DMS153 (cell line): ENCODE measurements at regions not wholly inside any gene's neighbourhood (a gene's known extent, or its start where the extent isn't known, plus 50 kb on each side); places are given as distances from the start of the nearest gene placed in this dataset.
A peak's percentile ranks its signal among the peaks of the same experiment; 100 is the strongest.
"Not testable (repeated sequence)": the region's sequence is repeated elsewhere in the genome, so short reads cannot be mapped to it uniquely, and the experiment has no call there.

Experiments used
- DNase-seq: peaks from one replicate; lab custom pipeline; 2025; lab: John Stamatoyannopoulos, UW

DNA sequence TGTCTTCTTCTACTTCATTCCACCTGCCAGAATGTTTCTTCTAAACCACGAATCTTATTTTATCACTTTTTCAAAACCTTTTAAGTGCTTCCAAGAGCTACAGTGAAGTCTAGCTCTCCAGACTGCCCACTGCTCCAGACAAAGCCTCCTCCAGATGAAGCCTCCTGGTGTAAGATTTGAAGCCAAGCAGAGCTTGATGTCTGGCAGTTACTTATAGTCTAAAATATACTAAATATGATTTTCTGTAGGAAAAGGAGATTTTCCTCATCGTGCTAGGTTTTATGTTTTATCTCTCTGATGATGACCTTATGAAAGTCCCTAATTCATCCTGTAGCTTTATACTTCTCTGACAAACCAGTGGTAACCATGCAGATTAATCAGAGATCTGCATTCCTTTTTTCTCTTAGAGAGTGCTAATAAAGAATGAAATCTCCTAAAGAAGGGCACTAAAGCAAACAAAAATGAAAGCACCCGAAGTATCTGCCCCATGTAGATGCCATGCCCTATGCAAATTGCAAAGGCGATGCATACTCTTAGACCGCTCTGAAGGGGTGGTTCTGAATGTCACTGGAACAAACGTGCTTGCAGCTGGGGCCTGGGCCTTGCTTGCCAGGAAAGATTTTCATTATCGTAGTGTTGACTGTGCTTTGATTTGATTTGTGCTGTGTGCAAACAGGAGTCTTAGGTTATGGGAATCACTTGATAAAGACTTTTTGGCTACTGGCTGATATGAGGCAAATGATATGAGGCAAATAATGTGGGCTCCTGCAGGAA is 314.2 kb downstream of the PID1 start:
- no peak for DNase-seq

GRCh38 chr2:228949831-228950230 is 321.3 kb downstream of the PID1 start:
- no peak for DNase-seq

GRCh38 chr2:228945710-228946109 is 325.4 kb downstream of the PID1 start:
- no peak for DNase-seq

DNA sequence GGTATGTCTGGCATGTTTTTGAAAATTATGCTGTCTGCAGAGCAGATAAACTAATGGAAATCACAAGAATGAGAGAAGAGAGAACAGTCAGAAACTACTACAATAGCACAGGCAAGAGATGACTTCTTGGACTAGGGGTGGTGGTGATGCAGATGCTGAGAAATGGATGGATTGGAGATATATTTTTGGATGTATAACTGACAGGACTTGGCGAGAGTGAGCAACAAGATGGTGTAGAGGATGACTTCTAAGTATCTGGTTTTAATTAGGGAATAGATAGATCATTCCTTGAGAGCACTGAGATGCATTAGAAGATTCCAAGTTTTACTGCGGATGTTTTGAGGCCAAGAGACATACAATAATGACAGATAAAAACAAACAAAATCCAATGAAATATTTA is 328.2 kb downstream of the PID1 start:
- no peak for DNase-seq

DNA sequence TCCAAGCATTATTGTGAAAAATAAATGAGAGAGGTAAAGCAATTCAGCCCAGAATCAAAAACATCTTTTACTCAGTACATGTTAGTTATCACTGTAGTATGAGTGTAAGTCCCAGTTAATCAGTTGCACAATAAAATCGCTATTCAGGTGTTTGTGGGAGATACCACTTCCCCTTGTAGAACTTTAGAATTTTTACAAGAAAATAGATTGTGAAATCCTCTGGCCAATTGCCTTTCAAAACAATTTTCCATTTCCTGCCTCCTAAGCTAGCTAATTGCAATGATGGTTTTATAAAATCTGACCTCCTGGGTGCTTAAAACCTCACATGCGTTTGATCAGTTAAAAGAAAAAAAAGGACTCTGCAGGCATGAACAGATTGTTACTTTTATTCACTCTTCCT is 332.5 kb downstream of the PID1 start:
- DNase-seq = no peak

GRCh38 chr2:228927028-228928010 is 343.8 kb downstream of the PID1 start:
- peak; percentile 27 for DNase-seq

- DNase-seq = no peak
These were observed 351.3 kb downstream of the PID1 start for GRCh38 chr2:228919808-228920207.

DNA sequence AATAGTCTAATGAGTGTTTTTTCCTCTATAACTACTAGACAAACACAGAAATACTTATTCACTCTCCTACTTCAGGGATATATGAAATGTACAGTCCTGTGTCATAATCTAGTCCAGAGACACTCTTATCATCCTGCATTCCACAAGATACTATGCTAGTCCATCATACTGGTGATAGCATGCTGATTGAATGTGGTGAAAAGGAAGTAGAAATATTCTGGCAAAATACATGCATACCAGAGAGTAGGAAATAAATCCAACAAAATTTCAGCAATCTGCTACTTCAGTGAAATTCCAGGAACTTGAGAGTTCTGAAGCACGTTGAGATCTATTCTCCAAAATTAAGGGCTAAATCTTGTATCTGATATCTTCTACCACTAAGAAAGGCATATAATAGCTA is 353.9 kb downstream of the PID1 start:
- no peak for DNase-seq

DNA sequence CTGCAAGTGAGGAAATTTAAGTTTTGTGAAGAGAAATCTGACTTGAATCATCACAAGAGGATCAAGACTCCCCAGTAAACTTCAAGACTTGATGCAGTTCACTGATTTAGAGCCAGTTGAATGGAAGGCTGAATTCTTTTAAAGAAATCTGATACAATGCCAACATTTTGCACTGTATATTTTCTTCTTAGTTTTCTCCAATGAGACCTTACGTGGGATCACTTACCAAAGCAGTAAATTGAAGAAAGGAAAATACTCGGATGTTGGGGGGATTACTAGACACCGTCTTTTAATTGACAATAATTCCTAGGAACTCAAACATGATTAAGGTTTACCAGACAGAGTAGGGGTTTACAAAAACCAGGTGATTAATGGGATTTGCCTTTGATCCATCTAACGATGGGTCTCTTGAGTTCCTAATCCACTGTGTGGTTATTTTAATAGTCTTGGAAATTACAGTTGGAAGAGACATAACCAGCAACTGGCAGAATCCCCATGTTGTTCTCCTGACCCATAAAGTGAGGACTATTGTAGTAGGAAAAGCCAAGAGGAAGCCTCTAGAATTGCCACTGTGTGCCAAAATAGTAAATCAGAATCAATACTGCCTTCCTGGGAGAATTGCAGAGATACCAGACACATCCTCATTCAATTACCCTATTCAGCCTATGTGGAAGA is 354.5 kb downstream of the PID1 start:
- DNase-seq = no peak

GRCh38 chr2:228913176-228913575 is 357.9 kb downstream of the PID1 start:
- DNase-seq = no peak

DNA sequence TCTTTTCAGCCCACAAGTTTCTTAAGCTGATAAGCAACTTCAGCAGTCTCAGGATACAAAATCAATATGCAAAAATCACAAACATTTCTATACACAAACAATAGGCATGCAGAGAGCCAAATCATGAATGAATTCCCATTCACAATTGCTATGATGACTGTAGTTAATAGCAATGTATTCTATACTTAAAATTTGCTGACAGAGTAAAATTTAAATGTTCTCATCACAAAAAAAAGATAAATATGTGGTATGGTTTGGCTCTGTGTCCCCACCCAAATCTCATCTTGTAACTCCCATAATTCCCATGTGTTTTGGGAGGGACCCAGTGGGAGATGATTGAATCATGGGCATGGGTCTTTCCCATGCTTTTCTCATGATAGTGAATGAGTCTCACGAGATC is 360.2 kb downstream of the PID1 start:
- DNase-seq = not testable (repeated sequence)

- no peak for DNase-seq
These were observed 368.9 kb downstream of the PID1 start for GRCh38 chr2:228902176-228902575.

- DNase-seq = no peak
These were observed 369.6 kb downstream of the PID1 start for GRCh38 chr2:228901531-228901930.

DNA sequence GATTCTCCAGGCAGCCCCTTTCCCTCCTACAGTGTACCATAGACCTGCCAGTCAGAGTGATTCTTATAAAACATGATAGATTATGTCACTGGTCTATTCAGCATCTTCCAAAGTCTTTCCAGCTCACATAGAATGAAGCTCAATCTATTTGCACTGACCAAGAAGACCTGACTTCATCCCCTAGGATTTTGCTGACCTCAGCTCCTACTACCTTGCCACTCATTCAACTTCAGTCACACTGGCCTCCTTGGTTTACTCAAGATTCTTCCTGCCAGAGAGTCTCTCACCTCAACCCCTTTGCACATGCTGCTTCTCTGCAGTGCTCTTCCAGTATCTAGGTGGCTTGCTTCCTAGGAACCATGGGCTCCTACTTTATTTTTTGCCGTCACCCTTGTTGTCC is 392.9 kb downstream of the PID1 start:
- DNase-seq = no peak

DNA sequence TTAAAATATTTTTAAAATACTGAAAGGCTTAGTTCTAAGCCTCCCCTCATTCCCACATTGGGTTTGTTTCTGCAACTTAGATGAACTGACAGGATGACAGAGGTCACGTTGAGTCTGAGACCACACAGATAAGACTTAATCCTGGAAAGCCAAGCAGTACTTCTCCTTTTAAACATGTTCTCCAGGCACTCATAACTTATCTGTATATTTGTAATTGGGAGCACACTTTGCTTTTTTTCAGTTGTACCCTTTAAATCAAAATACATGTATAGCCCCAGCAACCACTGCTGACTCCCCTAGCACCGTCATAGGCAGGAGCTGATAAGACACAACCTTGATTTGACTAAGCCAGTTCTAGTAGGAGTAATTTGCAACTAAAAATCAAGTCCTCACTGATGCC is 394.8 kb downstream of the PID1 start:
- no peak for DNase-seq

GRCh38 chr2:228875152-228875900 is 395.8 kb downstream of the PID1 start:
- no peak for DNase-seq

GRCh38 chr2:228871012-228871411 is 400.1 kb downstream of the PID1 start:
- no peak for DNase-seq

DNA sequence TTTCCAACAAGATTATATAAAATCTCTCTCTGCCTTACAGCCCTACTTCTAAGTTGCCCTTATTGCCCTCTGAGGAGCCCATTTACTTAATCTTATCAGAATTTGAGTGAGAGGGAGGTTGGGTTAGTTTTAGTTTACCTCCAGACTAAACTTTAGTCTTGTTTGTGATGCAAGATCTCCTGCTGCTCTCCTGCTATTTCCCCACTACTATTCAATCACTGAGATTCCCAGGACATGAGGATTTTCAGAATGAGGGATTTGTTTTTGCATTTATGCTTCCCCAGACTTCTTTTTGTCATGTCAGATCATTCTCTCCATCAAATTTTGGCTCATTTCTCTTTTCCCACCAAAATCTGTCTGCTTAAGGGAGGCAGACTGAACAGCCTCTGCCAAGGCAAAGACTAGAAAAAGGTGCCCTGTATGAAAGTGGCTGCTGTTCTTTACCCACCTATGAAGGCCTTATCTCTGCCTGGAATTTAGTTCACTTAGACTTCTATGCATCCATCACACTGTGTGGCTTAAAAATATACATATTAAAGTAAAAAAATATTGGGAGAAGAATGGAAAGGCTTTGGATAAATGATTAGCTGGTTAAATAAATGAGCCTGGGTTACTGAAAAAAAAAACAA is 401.3 kb downstream of the PID1 start:
- no peak for DNase-seq

GRCh38 chr2:228867406-228867805 is 403.7 kb downstream of the PID1 start:
- DNase-seq = no peak

- no peak for DNase-seq
These were observed 404.3 kb downstream of the PID1 start for GRCh38 chr2:228866781-228867180.

GRCh38 chr2:228866044-228866443 is 405.0 kb downstream of the PID1 start:
- DNase-seq = no peak
